ENCODE measurements at regions not wholly inside any gene's neighbourhood (a gene's known extent, or its start where the extent isn't known, plus 50 kb on each side); places are given as distances from the start of the nearest gene placed in this dataset.

- TF ChIP-seq CTCF (IDR thresholded peaks at IDR 0.05): no peak
- TF ChIP-seq ZFX (IDR thresholded peaks at IDR 0.05; ENCODE audit: borderline replicate concordance): no peak
Observed at GRCh38 chr2:208594642-208595385, 188.2 kb downstream of the PTH2R start.

All from 22Rv1 (cell line).